HEK293 (cell line): ENCODE measurements at regions not wholly inside any gene's neighbourhood (a gene's known extent, or its start where the extent isn't known, plus 50 kb on each side); places are given as distances from the start of the nearest gene placed in this dataset.

Experiments
- CTCF ChIA-PET: fragments of 350-600 bp; formaldehyde crosslinking; extraction: SDS; loops from one replicate; lab custom pipeline; 2021; ENCODE audit warnings: antibody characterized with exemption; lab: Yijun Ruan, JAX
- POLR2A ChIA-PET: fragments of 300-600 bp; formaldehyde crosslinking; extraction: SDS; loops from one replicate; lab custom pipeline; 2020; ENCODE audit warnings: antibody characterized with exemption, inconsistent platforms; lab: Yijun Ruan, JAX
- H3K27ac ChIP-seq: fragments of 200-500 bp; sonication (Bioruptor generic); 2 replicates; pipeline ENCODE4 v1.5.1; 2014; ENCODE audit warnings: low read depth, low read length, control low read depth, inconsistent platforms; ENCODE audit errors: extremely low read depth
- H3K36me3 ChIP-seq, 2 experiments: fragments of 200-500 bp in 1 of 2; sonication (Bioruptor generic) in 1 of 2; 1 replicate in 1 of 2; 2 replicates in 1 of 2; pipeline ENCODE4 v1.5.1; 2014 to 2017; ENCODE audit warnings: inconsistent platforms in 2 of 2, low read length in 2 of 2; ENCODE audit not compliant: control insufficient read depth in 2 of 2, insufficient read depth in 1 of 2
- H3K4me1 ChIP-seq: fragments of 200-500 bp; sonication (Bioruptor generic); 2 replicates; pipeline ENCODE4 v1.5.1; 2014; ENCODE audit warnings: mild to moderate bottlenecking, low read length, inconsistent platforms; ENCODE audit not compliant: control insufficient read depth, insufficient read depth
- H3K4me3 ChIP-seq: 2 replicates; pipeline ENCODE4 v1.5.1; 2011; ENCODE audit warnings: low read depth, mild to moderate bottlenecking, control low read depth, low read length, moderate library complexity
- H3K9me3 ChIP-seq: fragments of 200-500 bp; sonication (Bioruptor generic); 2 replicates; pipeline ENCODE4 v1.5.1; 2014; ENCODE audit warnings: low read depth, low read length, inconsistent platforms; ENCODE audit not compliant: control insufficient read depth, insufficient read depth
- GLI4 ChIP-seq: fragments of 450-650 bp; formaldehyde crosslinking; IDR thresholded peaks from 2 replicates; pipeline ENCODE4 v1.5.1; 2016; ENCODE audit warnings: missing biosample characterization, missing genetic modification characterization
- RBAK ChIP-seq: fragments of 450-650 bp; formaldehyde crosslinking; IDR thresholded peaks from 2 replicates; pipeline ENCODE4 v1.5.1; 2016; ENCODE audit warnings: missing biosample characterization, missing genetic modification characterization
- ZNF138 ChIP-seq: fragments of 450-650 bp; formaldehyde crosslinking; IDR thresholded peaks from 2 replicates; pipeline ENCODE4 v1.5.1; 2016; ENCODE audit warnings: missing biosample characterization, missing genetic modification characterization, borderline replicate concordance
- ZNF223 ChIP-seq: fragments of 450-650 bp; formaldehyde crosslinking; IDR thresholded peaks from 2 replicates; pipeline ENCODE4 v1.5.1; 2016; ENCODE audit warnings: missing biosample characterization, missing genetic modification characterization
- ZNF26 ChIP-seq: fragments of 450-650 bp; formaldehyde crosslinking; IDR thresholded peaks from 2 replicates; pipeline ENCODE4 v1.5.1; 2016; ENCODE audit warnings: missing biosample characterization, missing genetic modification characterization
- ZNF404 ChIP-seq: fragments of 450-650 bp; formaldehyde crosslinking; IDR thresholded peaks from 2 replicates; pipeline ENCODE4 v1.5.1; 2017; ENCODE audit warnings: missing biosample characterization, missing genetic modification characterization
- ZNF426 ChIP-seq: fragments of 450-650 bp; formaldehyde crosslinking; IDR thresholded peaks from 2 replicates; pipeline ENCODE4 v1.5.1; 2017; ENCODE audit warnings: missing biosample characterization, missing genetic modification characterization, mild to moderate bottlenecking, inconsistent platforms, moderate library complexity
- ZNF433 ChIP-seq: fragments of 450-650 bp; formaldehyde crosslinking; IDR thresholded peaks from 2 replicates; pipeline ENCODE4 v1.5.1; 2016; ENCODE audit warnings: missing biosample characterization, missing genetic modification characterization, low read depth
- ZNF449 ChIP-seq: fragments of 450-650 bp; formaldehyde crosslinking; IDR thresholded peaks from 2 replicates; pipeline ENCODE4 v1.5.1; 2017; ENCODE audit warnings: missing biosample characterization, mild to moderate bottlenecking, missing genetic modification characterization, moderate library complexity
- ZNF624 ChIP-seq: fragments of 450-650 bp; formaldehyde crosslinking; IDR thresholded peaks from 2 replicates; pipeline ENCODE4 v1.5.1; 2017; ENCODE audit warnings: missing biosample characterization, missing genetic modification characterization
- ZXDB ChIP-seq: fragments of 450-650 bp; formaldehyde crosslinking; IDR thresholded peaks from 2 replicates; pipeline ENCODE4 v1.5.1; 2016; ENCODE audit warnings: missing biosample characterization, missing genetic modification characterization
- TF ChIP-seq, protein P1 (sequence below): fragments of 450-650 bp; formaldehyde crosslinking; IDR thresholded peaks from 2 replicates; pipeline ENCODE4 v1.5.1; 2016; ENCODE audit warnings: missing biosample characterization, missing genetic modification characterization
- TF ChIP-seq, protein P2 (sequence below): fragments of 450-650 bp; IDR thresholded peaks from 2 replicates; pipeline ENCODE4 v1.5.1; 2018; ENCODE audit warnings: missing biosample characterization, missing genetic modification characterization
- TF ChIP-seq, protein P3 (sequence below): IDR thresholded peaks from 2 replicates; pipeline ENCODE4 v1.6.1; 2011; ENCODE audit warnings: mild to moderate bottlenecking, low read depth, low read length, borderline replicate concordance
- TF ChIP-seq, protein P4 (sequence below): fragments of 450-650 bp; formaldehyde crosslinking; optimal IDR thresholded peaks from 2 replicates; pipeline ENCODE3; 2016; ENCODE audit warnings: missing biosample characterization, mild to moderate bottlenecking, missing genetic modification characterization

GRCh38 chr1:5590717-5591116, 401.5 kb downstream of the NPHP4 start (continued):
- TF ChIP-seq ZNF26 (tag by site-specific recombination) = no peak

- no peaks in the 10 kb centered on the region for H3K36me3 ChIP-seq
- no peak overlapping the region for H3K27ac ChIP-seq
- ChIA-PET CTCF (no interaction called here), POLR2A (no interaction called here)
- H3K4me1 ChIP-seq = no peaks in the 10 kb centered on the region
- TF ChIP-seq, protein P1, sequence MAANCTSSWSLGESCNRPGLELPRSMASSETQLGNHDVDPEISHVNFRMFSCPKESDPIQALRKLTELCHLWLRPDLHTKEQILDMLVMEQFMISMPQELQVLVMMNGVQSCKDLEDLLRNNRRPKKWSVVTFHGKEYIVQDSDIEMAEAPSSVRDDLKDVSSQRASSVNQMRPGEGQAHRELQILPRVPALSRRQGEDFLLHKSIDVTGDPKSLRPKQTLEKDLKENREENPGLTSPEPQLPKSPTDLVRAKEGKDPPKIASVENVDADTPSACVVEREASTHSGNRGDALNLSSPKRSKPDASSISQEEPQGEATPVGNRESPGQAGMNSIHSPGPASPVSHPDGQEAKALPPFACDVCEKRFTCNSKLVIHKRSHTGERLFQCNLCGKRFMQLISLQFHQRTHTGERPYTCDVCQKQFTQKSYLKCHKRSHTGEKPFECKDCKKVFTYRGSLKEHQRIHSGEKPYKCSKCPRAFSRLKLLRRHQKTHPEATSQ (tag by site-specific recombination) = no peak
- TF ChIP-seq, all 188 proteins: peak for 0
- Histone ChIP-seq H3K9me3 (no peaks in the 10 kb centered on the region), H3K4me3 (no peak overlapping the region)
Measured at GRCh38 chr1:5586629-5587028, 405.6 kb downstream of the NPHP4 start.

- POLR2A ChIA-PET = no interaction called here
- TF ChIP-seq ZNF138 (tag by site-specific recombination) = no peak
- Histone ChIP-seq H3K27ac (no peak overlapping the region), H3K36me3 (no peaks in the 10 kb centered on the region), H3K4me1 (no peaks in the 10 kb centered on the region), H3K4me3 (no peak overlapping the region), H3K9me3 (no peaks in the 10 kb centered on the region)
- CTCF ChIA-PET = no interaction called here
Measured at GRCh38 chr1:5585256-5585655, 407.0 kb downstream of the NPHP4 start.

- no peaks in the 10 kb centered on the region for H3K9me3 ChIP-seq
- H3K4me3 ChIP-seq = no peak overlapping the region
- POLR2A ChIA-PET = no interaction called here
- no peaks in the 10 kb centered on the region for H3K4me1 ChIP-seq
- no peak overlapping the region for H3K27ac ChIP-seq
- no peak for TF ChIP-seq ZNF624 (tag by site-specific recombination)
- TF ChIP-seq, protein P2, sequence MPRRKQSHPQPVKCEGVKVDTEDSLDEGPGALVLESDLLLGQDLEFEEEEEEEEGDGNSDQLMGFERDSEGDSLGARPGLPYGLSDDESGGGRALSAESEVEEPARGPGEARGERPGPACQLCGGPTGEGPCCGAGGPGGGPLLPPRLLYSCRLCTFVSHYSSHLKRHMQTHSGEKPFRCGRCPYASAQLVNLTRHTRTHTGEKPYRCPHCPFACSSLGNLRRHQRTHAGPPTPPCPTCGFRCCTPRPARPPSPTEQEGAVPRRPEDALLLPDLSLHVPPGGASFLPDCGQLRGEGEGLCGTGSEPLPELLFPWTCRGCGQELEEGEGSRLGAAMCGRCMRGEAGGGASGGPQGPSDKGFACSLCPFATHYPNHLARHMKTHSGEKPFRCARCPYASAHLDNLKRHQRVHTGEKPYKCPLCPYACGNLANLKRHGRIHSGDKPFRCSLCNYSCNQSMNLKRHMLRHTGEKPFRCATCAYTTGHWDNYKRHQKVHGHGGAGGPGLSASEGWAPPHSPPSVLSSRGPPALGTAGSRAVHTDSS = no peak
- TF ChIP-seq RBAK (tag by site-specific recombination) = no peak
- TF ChIP-seq, protein P3, sequence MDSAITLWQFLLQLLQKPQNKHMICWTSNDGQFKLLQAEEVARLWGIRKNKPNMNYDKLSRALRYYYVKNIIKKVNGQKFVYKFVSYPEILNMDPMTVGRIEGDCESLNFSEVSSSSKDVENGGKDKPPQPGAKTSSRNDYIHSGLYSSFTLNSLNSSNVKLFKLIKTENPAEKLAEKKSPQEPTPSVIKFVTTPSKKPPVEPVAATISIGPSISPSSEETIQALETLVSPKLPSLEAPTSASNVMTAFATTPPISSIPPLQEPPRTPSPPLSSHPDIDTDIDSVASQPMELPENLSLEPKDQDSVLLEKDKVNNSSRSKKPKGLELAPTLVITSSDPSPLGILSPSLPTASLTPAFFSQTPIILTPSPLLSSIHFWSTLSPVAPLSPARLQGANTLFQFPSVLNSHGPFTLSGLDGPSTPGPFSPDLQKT = no peak
- no peak for TF ChIP-seq GLI4 (tag by site-specific recombination)
- H3K36me3 ChIP-seq = no peaks in the 10 kb centered on the region
- CTCF ChIA-PET = no interaction called here
Measured at GRCh38 chr1:5580926-5581325, 411.3 kb downstream of the NPHP4 start.

- Histone ChIP-seq H3K36me3 (no peaks in the 10 kb centered on the region), H3K9me3 (no peaks in the 10 kb centered on the region), H3K4me1 (no peaks in the 10 kb centered on the region), H3K27ac (no peak overlapping the region), H3K4me3 (no peak overlapping the region)
- ChIA-PET POLR2A (no interaction called here), CTCF (no interaction called here)
- TF ChIP-seq ZNF449 (tag by site-specific recombination) (no peak), ZNF426 (tag by site-specific recombination) (no peak), ZNF433 (no peak), ZNF223 (tag by site-specific recombination) (no peak), ZXDB (no peak), ZNF404 (tag by site-specific recombination) (no peak)
- TF ChIP-seq, protein P4, sequence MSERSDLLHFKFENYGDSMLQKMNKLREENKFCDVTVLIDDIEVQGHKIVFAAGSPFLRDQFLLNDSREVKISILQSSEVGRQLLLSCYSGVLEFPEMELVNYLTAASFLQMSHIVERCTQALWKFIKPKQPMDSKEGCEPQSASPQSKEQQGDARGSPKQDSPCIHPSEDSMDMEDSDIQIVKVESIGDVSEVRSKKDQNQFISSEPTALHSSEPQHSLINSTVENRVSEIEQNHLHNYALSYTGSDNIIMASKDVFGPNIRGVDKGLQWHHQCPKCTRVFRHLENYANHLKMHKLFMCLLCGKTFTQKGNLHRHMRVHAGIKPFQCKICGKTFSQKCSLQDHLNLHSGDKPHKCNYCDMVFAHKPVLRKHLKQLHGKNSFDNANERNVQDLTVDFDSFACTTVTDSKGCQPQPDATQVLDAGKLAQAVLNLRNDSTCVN (tag by site-specific recombination) = no peak
Measured at GRCh38 chr1:5579966-5580365, 412.3 kb downstream of the NPHP4 start.
